Kidney (tissue), 13 donors: ENCODE measurements at regions not wholly inside any gene's neighbourhood (a gene's known extent, or its start where the extent isn't known, plus 50 kb on each side); places are given as distances from the start of the nearest gene placed in this dataset.

Experiments
- DNase-seq, 5 donors: peaks; one replicate each; pipeline ENCODE4 v3.0.0-alpha.2; 2013 to 2020
- FAIRE-seq: peaks from 2 replicates; lab custom pipeline; 2012; peaks lifted over from hg19 to GRCh38; lab: Jason Lieb, UNC
- H3K27ac ChIP-seq, 2 donors: one replicate each; pipeline ENCODE4 v1.7.0; 2013; ENCODE audit warnings: low read depth in 2 of 2, low read length in 2 of 2, inconsistent platforms in 1 of 2
- H3K27me3 ChIP-seq: one replicate; pipeline ENCODE4 v1.7.1; 2013; ENCODE audit warnings: low read length, inconsistent platforms; ENCODE audit not compliant: control insufficient read depth, insufficient read depth
- H3K36me3 ChIP-seq, 3 donors: one replicate each; pipeline versions ENCODE4 v1.7.0 to v1.7.1; 2013; ENCODE audit warnings: low read length in 3 of 3, control low read depth in 1 of 3, inconsistent platforms in 1 of 3; ENCODE audit not compliant: insufficient read depth in 3 of 3, control insufficient read depth in 2 of 3
- H3K4me1 ChIP-seq, 3 donors: one replicate each; pipeline versions ENCODE4 v1.7.0 to v1.7.1; 2013; ENCODE audit warnings: low read length in 3 of 3, inconsistent platforms in 1 of 3, low read depth in 1 of 3; ENCODE audit not compliant: control insufficient read depth in 2 of 3, insufficient read depth in 2 of 3
- H3K4me3 ChIP-seq, 3 donors: one replicate each; pipeline versions ENCODE4 v1.7.0 to v1.8.1; 2013; ENCODE audit warnings: low read length in 3 of 3, control low read depth in 1 of 3, inconsistent platforms in 1 of 3
- H3K9ac ChIP-seq, 3 donors: one replicate each; pipeline versions ENCODE4 v1.7.0 to v1.7.1; 2013; ENCODE audit warnings: low read length in 3 of 3, control low read depth in 1 of 3, inconsistent platforms in 1 of 3
- H3K9me3 ChIP-seq, 3 donors: one replicate each; pipeline versions ENCODE4 v1.7.0 to v1.7.1; 2013; ENCODE audit warnings: low read length in 3 of 3, control low read depth in 1 of 3, inconsistent platforms in 1 of 3; ENCODE audit not compliant: control insufficient read depth in 2 of 3, insufficient read depth in 1 of 3
- intact Hi-C: fragments of 100-400 bp; cut with DNase I; formaldehyde crosslinking; loops from one replicate; pipeline ENCODE4 v1.11.1; 2022
- TF ChIP-seq, protein P1 (sequence below): IDR thresholded peaks from 3 replicates; pipeline ENCODE4 v1.5.1; 2012; ENCODE audit warnings: mild to moderate bottlenecking, moderate library complexity, borderline replicate concordance; ENCODE audit not compliant: insufficient read depth; ENCODE audit errors: extremely low read depth
- donor health status: control.
- donor health status: control.
- donor health status: control.
- donor health status: control.
- donor health status: control.
- donor health status: DM: yes; HTN: yes; CAD: no.
- donor health status: Normal renal cell carcinoma (clear cell type).

DNA sequence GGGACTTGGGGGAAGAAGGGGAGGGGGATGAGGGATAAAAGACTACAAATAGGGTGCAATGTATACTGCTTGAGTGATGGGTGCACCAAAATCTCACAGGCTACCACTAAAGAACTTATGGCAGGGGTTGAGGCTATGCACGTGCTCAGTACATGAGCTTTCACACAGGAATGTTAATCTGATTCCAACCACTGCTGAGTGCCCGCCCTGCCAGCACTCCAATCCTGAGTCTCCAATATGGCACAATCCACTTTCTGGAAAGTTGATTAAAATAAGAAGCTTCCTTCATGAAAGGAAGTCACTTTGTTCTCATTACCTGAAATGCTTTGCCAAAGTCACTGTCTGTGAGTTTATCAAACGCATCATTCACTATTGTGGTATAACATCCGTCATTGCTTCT is 463.0 kb downstream of the IRS2 start:
- FAIRE-seq = no peak
- Histone ChIP-seq H3K27ac (no peak overlapping the region), H3K36me3 (no peaks in the 10 kb centered on the region), H3K4me1 (no peaks in the 10 kb centered on the region), H3K27me3 (no peaks in the 10 kb centered on the region), H3K9me3 (no peaks in the 10 kb centered on the region), H3K4me3 (no peak overlapping the region), H3K9ac (no peak overlapping the region)
- no peak for DNase-seq
- intact Hi-C loops = no loop called here
- TF ChIP-seq, protein P1, sequence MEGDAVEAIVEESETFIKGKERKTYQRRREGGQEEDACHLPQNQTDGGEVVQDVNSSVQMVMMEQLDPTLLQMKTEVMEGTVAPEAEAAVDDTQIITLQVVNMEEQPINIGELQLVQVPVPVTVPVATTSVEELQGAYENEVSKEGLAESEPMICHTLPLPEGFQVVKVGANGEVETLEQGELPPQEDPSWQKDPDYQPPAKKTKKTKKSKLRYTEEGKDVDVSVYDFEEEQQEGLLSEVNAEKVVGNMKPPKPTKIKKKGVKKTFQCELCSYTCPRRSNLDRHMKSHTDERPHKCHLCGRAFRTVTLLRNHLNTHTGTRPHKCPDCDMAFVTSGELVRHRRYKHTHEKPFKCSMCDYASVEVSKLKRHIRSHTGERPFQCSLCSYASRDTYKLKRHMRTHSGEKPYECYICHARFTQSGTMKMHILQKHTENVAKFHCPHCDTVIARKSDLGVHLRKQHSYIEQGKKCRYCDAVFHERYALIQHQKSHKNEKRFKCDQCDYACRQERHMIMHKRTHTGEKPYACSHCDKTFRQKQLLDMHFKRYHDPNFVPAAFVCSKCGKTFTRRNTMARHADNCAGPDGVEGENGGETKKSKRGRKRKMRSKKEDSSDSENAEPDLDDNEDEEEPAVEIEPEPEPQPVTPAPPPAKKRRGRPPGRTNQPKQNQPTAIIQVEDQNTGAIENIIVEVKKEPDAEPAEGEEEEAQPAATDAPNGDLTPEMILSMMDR = no peak

DNA sequence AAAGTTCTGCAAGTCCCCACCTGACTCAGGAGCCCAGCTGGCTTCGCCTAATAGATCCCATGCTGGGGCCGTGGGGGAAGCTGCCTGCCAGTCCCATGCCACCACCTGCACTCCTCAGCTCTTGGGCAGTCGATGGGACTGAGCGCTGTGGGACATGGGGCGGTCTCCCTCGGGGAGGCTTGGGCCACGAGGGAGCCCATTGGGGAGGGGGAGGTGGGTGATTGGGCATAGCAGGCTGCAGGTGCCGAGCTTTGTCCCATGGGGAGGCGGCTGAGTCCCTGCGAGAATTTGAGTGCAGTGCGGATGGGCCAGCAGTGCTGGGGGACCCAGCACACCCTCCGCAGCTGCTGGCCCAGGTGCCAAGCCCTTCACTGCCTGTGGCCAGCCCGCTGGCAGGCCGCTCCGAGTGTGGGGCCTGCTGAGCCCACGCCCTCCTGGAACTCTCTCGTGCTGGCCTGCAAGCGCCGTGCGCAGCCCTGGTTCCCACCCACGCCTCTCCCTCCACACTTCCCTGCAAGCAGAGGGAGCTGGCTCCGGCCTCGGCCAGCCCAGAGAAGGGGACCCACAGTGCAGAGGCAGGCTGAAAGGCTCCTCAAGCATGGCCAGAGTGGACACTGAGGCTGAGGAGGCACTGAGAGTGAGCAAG is 467.3 kb downstream of the IRS2 start:
- FAIRE-seq (no peak), DNase-seq (no peak)
- TF ChIP-seq, protein P1 = no peak
- H3K36me3 ChIP-seq = no peaks in the 10 kb centered on the region
- H3K27me3 ChIP-seq = no peaks in the 10 kb centered on the region
- no peak overlapping the region for H3K9ac ChIP-seq
- H3K9me3 ChIP-seq = peaks cover 0 to 5% (median 0%) of the 10 kb centered on the region in 3 donors
- no peaks in the 10 kb centered on the region for H3K4me1 ChIP-seq
- H3K27ac ChIP-seq = no peak overlapping the region
- H3K4me3 ChIP-seq = no peak overlapping the region
- intact Hi-C loops = no loop called here

DNA sequence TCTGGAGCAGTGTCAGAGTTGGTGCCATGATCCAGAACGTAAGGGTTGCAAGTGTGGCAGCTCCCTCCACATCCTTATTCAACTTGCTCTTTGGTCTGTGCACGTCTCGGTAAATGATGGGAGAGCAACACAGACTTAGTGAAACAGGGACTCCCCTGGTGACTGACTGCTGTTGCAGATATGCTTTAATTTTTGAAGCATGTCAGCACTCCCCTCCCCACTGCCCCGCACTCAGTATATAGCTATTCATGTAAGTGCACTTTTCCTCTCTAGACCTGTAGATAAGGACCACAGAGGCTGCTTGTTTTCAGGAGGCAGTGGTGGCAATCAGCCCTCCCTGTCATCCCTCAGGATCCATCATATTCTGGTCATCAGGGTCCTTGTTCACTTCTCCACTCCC is 470.9 kb downstream of the IRS2 start:
- DNase-seq (no peak), FAIRE-seq (no peak)
- intact Hi-C loops = no loop called here
- no peaks in the 10 kb centered on the region for H3K36me3 ChIP-seq
- no peaks in the 10 kb centered on the region for H3K27me3 ChIP-seq
- no peak overlapping the region for H3K27ac ChIP-seq
- H3K9me3 ChIP-seq = peaks cover 0 to 5% (median 0%) of the 10 kb centered on the region in 3 donors
- no peaks in the 10 kb centered on the region for H3K4me1 ChIP-seq
- no peak overlapping the region for H3K9ac ChIP-seq
- no peak overlapping the region for H3K4me3 ChIP-seq
- TF ChIP-seq, protein P1 = no peak

DNA sequence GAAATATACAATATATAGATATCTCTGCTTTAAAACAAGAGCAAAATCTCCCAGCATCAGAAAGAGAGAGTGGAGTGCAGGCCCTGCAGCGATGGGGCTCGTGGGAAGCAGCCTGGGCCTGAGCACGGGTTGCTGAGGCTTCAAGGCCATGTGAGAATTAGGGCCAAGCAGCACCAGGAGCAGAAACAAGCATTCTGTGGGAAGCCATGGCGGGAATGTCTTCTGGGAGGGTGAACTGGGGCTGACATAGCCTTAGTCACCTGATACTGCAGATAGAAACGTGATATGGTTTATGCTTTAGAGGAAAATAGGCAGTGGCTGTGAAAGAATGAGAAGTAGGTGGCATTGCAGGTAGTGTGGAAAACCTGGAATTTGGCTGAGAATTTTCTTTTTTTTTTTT is 472.3 kb downstream of the IRS2 start:
- TF ChIP-seq, protein P1 = no peak
- Histone ChIP-seq H3K27ac (no peak overlapping the region), H3K4me1 (no peaks in the 10 kb centered on the region), H3K27me3 (no peaks in the 10 kb centered on the region), H3K9me3 (peaks cover 0 to 5% (median 0%) of the 10 kb centered on the region in 3 donors), H3K9ac (no peak overlapping the region), H3K4me3 (no peak overlapping the region), H3K36me3 (no peaks in the 10 kb centered on the region)
- intact Hi-C loops = no loop called here
- FAIRE-seq (no peak), DNase-seq (peak in 3 of 5 donors; percentile 14 to 40 (median 26))
